Ovary (tissue), 3 donors: ENCODE measurements at regions not wholly inside any gene's neighbourhood (a gene's known extent, or its start where the extent isn't known, plus 50 kb on each side); places are given as distances from the start of the nearest gene placed in this dataset.

Experiments used
- EP300 ChIP-seq: sonication (generic); formaldehyde crosslinking; IDR thresholded peaks from one replicate; pipeline ENCODE4 v1.6.1; 2017; ENCODE audit warnings: antibody characterized with exemption
- POLR2A ChIP-seq: fragments of 450-650 bp; IDR thresholded peaks from one replicate; pipeline ENCODE4 v1.6.1; 2017; ENCODE audit warnings: antibody characterized with exemption, mild to moderate bottlenecking, moderate library complexity
- TF ChIP-seq, protein P1 (sequence below), 3 donors: fragments of 450-650 bp in 2 of 3; fragments of 200-600 bp in 1 of 3; IDR thresholded peaks; one replicate each; pipeline versions ENCODE4 v1.5.1 to v1.8.0; 2016 to 2022; ENCODE audit warnings: antibody characterized with exemption in 3 of 3, mild to moderate bottlenecking in 1 of 3
- donor health status: DM: no; HTN: no; CAD: no.

- TF ChIP-seq, protein P1, sequence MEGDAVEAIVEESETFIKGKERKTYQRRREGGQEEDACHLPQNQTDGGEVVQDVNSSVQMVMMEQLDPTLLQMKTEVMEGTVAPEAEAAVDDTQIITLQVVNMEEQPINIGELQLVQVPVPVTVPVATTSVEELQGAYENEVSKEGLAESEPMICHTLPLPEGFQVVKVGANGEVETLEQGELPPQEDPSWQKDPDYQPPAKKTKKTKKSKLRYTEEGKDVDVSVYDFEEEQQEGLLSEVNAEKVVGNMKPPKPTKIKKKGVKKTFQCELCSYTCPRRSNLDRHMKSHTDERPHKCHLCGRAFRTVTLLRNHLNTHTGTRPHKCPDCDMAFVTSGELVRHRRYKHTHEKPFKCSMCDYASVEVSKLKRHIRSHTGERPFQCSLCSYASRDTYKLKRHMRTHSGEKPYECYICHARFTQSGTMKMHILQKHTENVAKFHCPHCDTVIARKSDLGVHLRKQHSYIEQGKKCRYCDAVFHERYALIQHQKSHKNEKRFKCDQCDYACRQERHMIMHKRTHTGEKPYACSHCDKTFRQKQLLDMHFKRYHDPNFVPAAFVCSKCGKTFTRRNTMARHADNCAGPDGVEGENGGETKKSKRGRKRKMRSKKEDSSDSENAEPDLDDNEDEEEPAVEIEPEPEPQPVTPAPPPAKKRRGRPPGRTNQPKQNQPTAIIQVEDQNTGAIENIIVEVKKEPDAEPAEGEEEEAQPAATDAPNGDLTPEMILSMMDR (IDR thresholded peaks at IDR 0.05), result no peak
- no peak for TF ChIP-seq EP300
- no peak for TF ChIP-seq POLR2A
These were observed 258.6 kb downstream of the FNDC1 start for GRCh38 chr6:159427771-159428170.
